ENCODE measurements at regions not wholly inside any gene's neighbourhood (a gene's known extent, or its start where the extent isn't known, plus 50 kb on each side); places are given as distances from the start of the nearest gene placed in this dataset.

- Histone ChIP-seq H3K36me3 (ENCODE audit: control insufficient read depth in 1 of 2, insufficient read depth in 2 of 2, low read length in 1 of 2) (no peaks in the 10 kb centered on the region), H3K9me3 (ENCODE audit: control insufficient read depth, low read length) (no peaks in the 10 kb centered on the region), H3K4me3 (ENCODE audit: low read length in 2 of 2) (no peak overlapping the region), H3K27ac (ENCODE audit: low read depth in 1 of 2, low read length in 2 of 2) (no peak overlapping the region), H3K4me1 (ENCODE audit: control insufficient read depth in 1 of 2, insufficient read depth in 2 of 2, low read length in 2 of 2) (no peaks in the 10 kb centered on the region), H3K27me3 (ENCODE audit: control insufficient read depth in 1 of 2, insufficient read depth in 2 of 2, low read length in 1 of 2) (no peaks in the 10 kb centered on the region)
- DNase-seq (no peak), ATAC-seq (ENCODE audit: low FRiP score) (no peak)
- intact Hi-C loops (cut with DNase I), result no loop called here
Measured at GRCh38 chr2:146351689-146352088, 1493.1 kb upstream of the ACVR2A start.

DNA sequence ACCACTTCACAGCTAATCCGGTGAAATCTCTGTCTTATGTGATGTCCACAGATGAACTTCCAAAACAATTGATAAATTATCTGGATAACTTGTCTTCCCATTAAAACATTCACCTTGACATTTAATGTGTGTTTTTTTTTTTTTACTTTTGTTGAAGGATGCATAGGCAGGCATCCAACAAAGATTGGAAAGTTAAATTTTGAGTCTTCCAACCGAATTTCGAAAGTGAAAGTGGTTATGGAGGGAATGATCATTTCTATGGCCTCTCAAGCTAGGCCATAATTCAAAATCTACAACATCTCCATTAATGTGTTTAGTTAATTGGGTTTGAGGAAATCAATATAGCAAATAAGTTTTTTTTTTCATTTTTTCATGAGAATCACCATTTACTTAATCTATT is 1495.5 kb upstream of the ACVR2A start:
- no peak overlapping the region for H3K4me3 ChIP-seq (ENCODE audit: low read length in 2 of 2)
- no peaks in the 10 kb centered on the region for H3K9me3 ChIP-seq (ENCODE audit: control insufficient read depth, low read length)
- 93% methylated on average over 3 of the region's 3 CpGs for WGBS, 2 donors
- no peaks in the 10 kb centered on the region for H3K27me3 ChIP-seq (ENCODE audit: control insufficient read depth in 1 of 2, insufficient read depth in 2 of 2, low read length in 1 of 2)
- H3K27ac ChIP-seq (ENCODE audit: low read depth in 1 of 2, low read length in 2 of 2), result no peak overlapping the region
- intact Hi-C loops (cut with DNase I), result no loop called here
- H3K36me3 ChIP-seq (ENCODE audit: control insufficient read depth in 1 of 2, insufficient read depth in 2 of 2, low read length in 1 of 2), result no peaks in the 10 kb centered on the region
- H3K4me1 ChIP-seq (ENCODE audit: control insufficient read depth in 1 of 2, insufficient read depth in 2 of 2, low read length in 2 of 2), result no peaks in the 10 kb centered on the region
- ATAC-seq (ENCODE audit: low FRiP score), result no peak
- DNase-seq, result no peak

DNA sequence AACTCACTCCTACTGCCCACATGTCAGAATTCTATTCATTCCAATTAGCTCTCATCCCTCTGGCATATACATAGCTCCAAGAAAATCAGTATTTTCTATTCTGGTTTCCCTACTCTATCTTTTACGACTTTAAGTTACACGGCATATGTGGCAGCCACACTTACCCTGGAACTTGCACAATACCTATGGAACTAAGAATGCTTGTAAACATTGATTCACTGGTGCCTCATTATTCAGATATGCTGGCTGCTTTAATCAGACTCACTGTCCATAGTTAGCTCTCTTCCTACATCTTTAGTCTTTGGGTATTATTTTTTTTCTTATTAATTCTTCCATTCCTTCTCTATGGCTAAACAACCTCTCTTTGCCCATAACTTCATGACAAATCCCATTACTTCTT is 1519.9 kb upstream of the ACVR2A start:
- Histone ChIP-seq H3K27me3 (ENCODE audit: control insufficient read depth in 1 of 2, insufficient read depth in 2 of 2, low read length in 1 of 2) (no peaks in the 10 kb centered on the region), H3K27ac (ENCODE audit: low read depth in 1 of 2, low read length in 2 of 2) (no peak overlapping the region), H3K4me1 (ENCODE audit: control insufficient read depth in 1 of 2, insufficient read depth in 2 of 2, low read length in 2 of 2) (no peaks in the 10 kb centered on the region), H3K4me3 (ENCODE audit: low read length in 2 of 2) (no peak overlapping the region), H3K9me3 (ENCODE audit: control insufficient read depth, low read length) (no peaks in the 10 kb centered on the region), H3K36me3 (ENCODE audit: control insufficient read depth in 1 of 2, insufficient read depth in 2 of 2, low read length in 1 of 2) (no peaks in the 10 kb centered on the region)
- ATAC-seq (ENCODE audit: low FRiP score) (no peak), DNase-seq (no peak)
- intact Hi-C loops (cut with DNase I), result no loop called here
- WGBS, 2 donors, result 93 to 94% methylated on average over 2 of the region's 2 CpGs

- WGBS, 2 donors, result 4 to 11% methylated on average over 2 of the region's 2 CpGs
- ATAC-seq (ENCODE audit: low FRiP score), result no peak
Measured at GRCh38 chr2:146323564-146323963, 1521.3 kb upstream of the ACVR2A start.

GRCh38 chr2:146321175-146321574 is 1523.7 kb upstream of the ACVR2A start:
- ATAC-seq (ENCODE audit: low FRiP score), result no peak
- H3K9me3 ChIP-seq (ENCODE audit: control insufficient read depth, low read length), result no peaks in the 10 kb centered on the region
- no peaks in the 10 kb centered on the region for H3K27me3 ChIP-seq (ENCODE audit: control insufficient read depth in 1 of 2, insufficient read depth in 2 of 2, low read length in 1 of 2)
- intact Hi-C loops (cut with DNase I), result no loop called here
- no peaks in the 10 kb centered on the region for H3K4me1 ChIP-seq (ENCODE audit: control insufficient read depth in 1 of 2, insufficient read depth in 2 of 2, low read length in 2 of 2)
- no peak overlapping the region for H3K27ac ChIP-seq (ENCODE audit: low read depth in 1 of 2, low read length in 2 of 2)
- no peak for DNase-seq
- no peaks in the 10 kb centered on the region for H3K36me3 ChIP-seq (ENCODE audit: control insufficient read depth in 1 of 2, insufficient read depth in 2 of 2, low read length in 1 of 2)
- no peak overlapping the region for H3K4me3 ChIP-seq (ENCODE audit: low read length in 2 of 2)
- WGBS, 2 donors, result 44 to 50% methylated on average over 2 of the region's 2 CpGs

More at GRCh38 chr2:146323564-146323963, 1521.3 kb upstream of the ACVR2A start:
- H3K27ac ChIP-seq (ENCODE audit: low read depth in 1 of 2, low read length in 2 of 2), result no peak overlapping the region
- H3K4me3 ChIP-seq (ENCODE audit: low read length in 2 of 2), result no peak overlapping the region
- H3K9me3 ChIP-seq (ENCODE audit: control insufficient read depth, low read length), result no peaks in the 10 kb centered on the region
- H3K4me1 ChIP-seq (ENCODE audit: control insufficient read depth in 1 of 2, insufficient read depth in 2 of 2, low read length in 2 of 2), result no peaks in the 10 kb centered on the region
- no peaks in the 10 kb centered on the region for H3K36me3 ChIP-seq (ENCODE audit: control insufficient read depth in 1 of 2, insufficient read depth in 2 of 2, low read length in 1 of 2)
- intact Hi-C loops (cut with DNase I), result no loop called here
- no peak for DNase-seq
- H3K27me3 ChIP-seq (ENCODE audit: control insufficient read depth in 1 of 2, insufficient read depth in 2 of 2, low read length in 1 of 2), result no peaks in the 10 kb centered on the region

- Histone ChIP-seq H3K27me3 (ENCODE audit: control insufficient read depth in 1 of 2, insufficient read depth in 2 of 2, low read length in 1 of 2) (no peaks in the 10 kb centered on the region), H3K27ac (ENCODE audit: low read depth in 1 of 2, low read length in 2 of 2) (no peak overlapping the region), H3K4me3 (ENCODE audit: low read length in 2 of 2) (no peak overlapping the region), H3K4me1 (ENCODE audit: control insufficient read depth in 1 of 2, insufficient read depth in 2 of 2, low read length in 2 of 2) (no peaks in the 10 kb centered on the region), H3K36me3 (ENCODE audit: control insufficient read depth in 1 of 2, insufficient read depth in 2 of 2, low read length in 1 of 2) (no peaks in the 10 kb centered on the region), H3K9me3 (ENCODE audit: control insufficient read depth, low read length) (no peaks in the 10 kb centered on the region)
- ATAC-seq (ENCODE audit: low FRiP score), result no peak
- intact Hi-C loops (cut with DNase I), result no loop called here
- 90 to 92% methylated on average over 2 of the region's 2 CpGs for WGBS, 2 donors
- DNase-seq, result no peak
Measured at GRCh38 chr2:146317959-146318358, 1526.9 kb upstream of the ACVR2A start.

GRCh38 chr2:146312899-146313298 is 1531.9 kb upstream of the ACVR2A start:
- Histone ChIP-seq H3K27ac (ENCODE audit: low read depth in 1 of 2, low read length in 2 of 2) (no peak overlapping the region), H3K27me3 (ENCODE audit: control insufficient read depth in 1 of 2, insufficient read depth in 2 of 2, low read length in 1 of 2) (no peaks in the 10 kb centered on the region), H3K4me1 (ENCODE audit: control insufficient read depth in 1 of 2, insufficient read depth in 2 of 2, low read length in 2 of 2) (no peaks in the 10 kb centered on the region), H3K9me3 (ENCODE audit: control insufficient read depth, low read length) (no peaks in the 10 kb centered on the region), H3K4me3 (ENCODE audit: low read length in 2 of 2) (no peak overlapping the region), H3K36me3 (ENCODE audit: control insufficient read depth in 1 of 2, insufficient read depth in 2 of 2, low read length in 1 of 2) (no peaks in the 10 kb centered on the region)
- 0 to 2% methylated on average over 2 of the region's 2 CpGs for WGBS, 2 donors
- DNase-seq, result no peak
- no peak for ATAC-seq (ENCODE audit: low FRiP score)
- intact Hi-C loops (cut with DNase I), result no loop called here

- intact Hi-C loops (cut with DNase I), result no loop called here
- ATAC-seq (ENCODE audit: low FRiP score) (no peak), DNase-seq (no peak)
- no peak overlapping the region for H3K4me3 ChIP-seq (ENCODE audit: low read length in 2 of 2)
- no peaks in the 10 kb centered on the region for H3K27me3 ChIP-seq (ENCODE audit: control insufficient read depth in 1 of 2, insufficient read depth in 2 of 2, low read length in 1 of 2)
- H3K9me3 ChIP-seq (ENCODE audit: control insufficient read depth, low read length), result no peaks in the 10 kb centered on the region
- no peaks in the 10 kb centered on the region for H3K4me1 ChIP-seq (ENCODE audit: control insufficient read depth in 1 of 2, insufficient read depth in 2 of 2, low read length in 2 of 2)
- no peak overlapping the region for H3K27ac ChIP-seq (ENCODE audit: low read depth in 1 of 2, low read length in 2 of 2)
- 66 to 78% methylated on average over 3 of the region's 3 CpGs for WGBS, 2 donors
- H3K36me3 ChIP-seq (ENCODE audit: control insufficient read depth in 1 of 2, insufficient read depth in 2 of 2, low read length in 1 of 2), result no peaks in the 10 kb centered on the region
Measured at GRCh38 chr2:146305164-146305563, 1539.7 kb upstream of the ACVR2A start.

GRCh38 chr2:146301287-146301686 is 1543.5 kb upstream of the ACVR2A start:
- Histone ChIP-seq H3K27me3 (ENCODE audit: control insufficient read depth in 1 of 2, insufficient read depth in 2 of 2, low read length in 1 of 2) (no peaks in the 10 kb centered on the region), H3K36me3 (ENCODE audit: control insufficient read depth in 1 of 2, insufficient read depth in 2 of 2, low read length in 1 of 2) (no peaks in the 10 kb centered on the region), H3K9me3 (ENCODE audit: control insufficient read depth, low read length) (peaks cover 4% of the 10 kb centered on the region), H3K27ac (ENCODE audit: low read depth in 1 of 2, low read length in 2 of 2) (no peak overlapping the region), H3K4me1 (ENCODE audit: control insufficient read depth in 1 of 2, insufficient read depth in 2 of 2, low read length in 2 of 2) (no peaks in the 10 kb centered on the region), H3K4me3 (ENCODE audit: low read length in 2 of 2) (no peak overlapping the region)
- no peak for ATAC-seq (ENCODE audit: low FRiP score)
- 92 to 93% methylated on average over 2 of the region's 2 CpGs for WGBS, 2 donors
- intact Hi-C loops (cut with DNase I), result no loop called here
- DNase-seq, result no peak
